Kidney (tissue), 13 donors: ENCODE measurements at regions not wholly inside any gene's neighbourhood (a gene's known extent, or its start where the extent isn't known, plus 50 kb on each side); places are given as distances from the start of the nearest gene placed in this dataset.

Experiments used
- DNase-seq, 5 donors: peaks; one replicate each; pipeline ENCODE4 v3.0.0-alpha.2; 2013 to 2020
- FAIRE-seq: peaks from 2 replicates; lab custom pipeline; 2012; peaks lifted over from hg19 to GRCh38; lab: Jason Lieb, UNC
- H3K27ac ChIP-seq, 2 donors: one replicate each; pipeline ENCODE4 v1.7.0; 2013; ENCODE audit warnings: low read depth in 2 of 2, low read length in 2 of 2, inconsistent platforms in 1 of 2
- H3K27me3 ChIP-seq: one replicate; pipeline ENCODE4 v1.7.1; 2013; ENCODE audit warnings: low read length, inconsistent platforms; ENCODE audit not compliant: control insufficient read depth, insufficient read depth
- H3K36me3 ChIP-seq, 3 donors: one replicate each; pipeline versions ENCODE4 v1.7.0 to v1.7.1; 2013; ENCODE audit warnings: low read length in 3 of 3, control low read depth in 1 of 3, inconsistent platforms in 1 of 3; ENCODE audit not compliant: insufficient read depth in 3 of 3, control insufficient read depth in 2 of 3
- H3K4me1 ChIP-seq, 3 donors: one replicate each; pipeline versions ENCODE4 v1.7.0 to v1.7.1; 2013; ENCODE audit warnings: low read length in 3 of 3, inconsistent platforms in 1 of 3, low read depth in 1 of 3; ENCODE audit not compliant: control insufficient read depth in 2 of 3, insufficient read depth in 2 of 3
- H3K4me3 ChIP-seq, 3 donors: one replicate each; pipeline versions ENCODE4 v1.7.0 to v1.8.1; 2013; ENCODE audit warnings: low read length in 3 of 3, control low read depth in 1 of 3, inconsistent platforms in 1 of 3
- H3K9ac ChIP-seq, 3 donors: one replicate each; pipeline versions ENCODE4 v1.7.0 to v1.7.1; 2013; ENCODE audit warnings: low read length in 3 of 3, control low read depth in 1 of 3, inconsistent platforms in 1 of 3
- H3K9me3 ChIP-seq, 3 donors: one replicate each; pipeline versions ENCODE4 v1.7.0 to v1.7.1; 2013; ENCODE audit warnings: low read length in 3 of 3, control low read depth in 1 of 3, inconsistent platforms in 1 of 3; ENCODE audit not compliant: control insufficient read depth in 2 of 3, insufficient read depth in 1 of 3
- CTCF ChIP-seq: IDR thresholded peaks from 3 replicates; pipeline ENCODE4 v1.5.1; 2012; ENCODE audit warnings: mild to moderate bottlenecking, moderate library complexity, borderline replicate concordance; ENCODE audit not compliant: insufficient read depth; ENCODE audit errors: extremely low read depth
- intact Hi-C: fragments of 100-400 bp; cut with DNase I; formaldehyde crosslinking; loops from one replicate; pipeline ENCODE4 v1.11.1; 2022
- donor health status: control.
- donor health status: control.
- donor health status: control.
- donor health status: control.
- donor health status: control.
- donor health status: DM: yes; HTN: yes; CAD: no.
- donor health status: Normal renal cell carcinoma (clear cell type).

- no peak for TF ChIP-seq CTCF
- FAIRE-seq = no peak
- no peak overlapping the region for H3K4me3 ChIP-seq
- DNase-seq = no peak
- peaks cover 0 to 3% (median 0%) of the 10 kb centered on the region in 3 donors for H3K4me1 ChIP-seq
- no peak overlapping the region for H3K9ac ChIP-seq
- no peak overlapping the region for H3K27ac ChIP-seq
- no peaks in the 10 kb centered on the region for H3K36me3 ChIP-seq
- no peaks in the 10 kb centered on the region for H3K27me3 ChIP-seq
- no peaks in the 10 kb centered on the region for H3K9me3 ChIP-seq
- intact Hi-C loops = no loop called here
Observed at GRCh38 chr20:51936377-51936776, 134.1 kb upstream of the SALL4 start.

GRCh38 chr20:51935003-51935358 is 132.7 kb upstream of the SALL4 start:
- no peak overlapping the region for H3K27ac ChIP-seq
- no peak for TF ChIP-seq CTCF
- intact Hi-C loops = no loop called here
- H3K4me3 ChIP-seq = no peak overlapping the region
- no peaks in the 10 kb centered on the region for H3K9me3 ChIP-seq
- FAIRE-seq (no peak), DNase-seq (no peak)
- H3K9ac ChIP-seq = no peak overlapping the region
- H3K27me3 ChIP-seq = no peaks in the 10 kb centered on the region
- H3K4me1 ChIP-seq = peaks cover 0 to 3% (median 0%) of the 10 kb centered on the region in 3 donors
- no peaks in the 10 kb centered on the region for H3K36me3 ChIP-seq

- Histone ChIP-seq H3K36me3 (no peaks in the 10 kb centered on the region), H3K9me3 (no peaks in the 10 kb centered on the region), H3K27ac (no peak overlapping the region), H3K4me3 (no peak overlapping the region), H3K4me1 (peaks cover 0 to 3% (median 0%) of the 10 kb centered on the region in 3 donors), H3K27me3 (no peaks in the 10 kb centered on the region), H3K9ac (no peak overlapping the region)
- FAIRE-seq (no peak), DNase-seq (peak in 2 of 5 donors; percentile 24 to 41)
- TF ChIP-seq CTCF = no peak
- intact Hi-C loops = no loop called here
Observed at GRCh38 chr20:51934301-51935002, 132.1 kb upstream of the SALL4 start.
